NB4 (cell line): ENCODE measurements at regions not wholly inside any gene's neighbourhood (a gene's known extent, or its start where the extent isn't known, plus 50 kb on each side); places are given as distances from the start of the nearest gene placed in this dataset.

Experiments
- DNase-seq: peaks from one replicate; pipeline ENCODE4 v3.0.0; 2010; ENCODE audit warnings: low read depth
- H3K4me3 ChIP-seq: one replicate; pipeline ENCODE4 v1.5.1; 2011; ENCODE audit warnings: mild to moderate bottlenecking, low read depth, low read length, moderate library complexity
- MYC ChIP-seq: IDR thresholded peaks from 2 replicates; pipeline ENCODE4 v1.6.1; 2011; ENCODE audit warnings: low read depth, low read length
- POLR2A ChIP-seq: IDR thresholded peaks from 2 replicates; pipeline ENCODE4 v1.6.1; 2011; ENCODE audit warnings: mild to moderate bottlenecking; ENCODE audit not compliant: insufficient read length; ENCODE audit errors: extremely low read depth
- TF ChIP-seq, protein P1 (sequence below): IDR thresholded peaks from one replicate; pipeline ENCODE4 v1.5.1; 2012; ENCODE audit warnings: low read depth, low read length
- TF ChIP-seq, protein P2 (sequence below): IDR thresholded peaks from 2 replicates; pipeline ENCODE4 v1.6.1; 2011; ENCODE audit warnings: low read depth, low read length

DNA sequence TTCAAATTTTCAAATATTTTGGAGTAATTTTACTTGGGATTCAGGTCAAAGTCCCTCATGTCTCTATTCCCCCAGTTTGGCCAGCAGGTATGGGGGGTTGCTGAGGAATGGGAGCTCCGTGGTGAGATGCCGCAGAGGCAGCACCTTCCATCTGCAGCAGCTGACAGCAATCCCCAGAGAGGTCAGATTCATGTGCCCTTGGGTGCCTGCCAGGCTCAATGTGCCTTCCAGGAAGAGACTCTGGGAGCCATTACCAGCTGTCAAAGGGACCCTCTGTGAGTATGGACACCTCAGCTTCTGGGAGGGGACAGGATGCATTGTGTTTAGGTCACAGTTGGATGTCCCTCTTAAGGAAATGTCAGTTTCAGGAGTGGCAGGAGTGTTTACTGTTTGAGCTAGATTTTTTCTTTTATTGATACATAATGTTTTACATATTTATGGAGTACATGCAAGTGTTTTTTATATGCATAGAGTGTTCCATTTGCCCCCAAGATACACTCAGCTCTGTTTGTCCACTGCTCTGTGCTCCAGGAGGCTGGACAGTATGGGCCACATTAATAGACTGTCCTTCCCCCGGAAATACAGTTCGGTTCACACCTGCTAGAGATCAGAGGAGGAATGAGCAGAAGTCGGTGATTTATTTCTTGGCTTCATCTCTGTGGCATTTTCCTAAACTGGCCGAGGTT is 75.3 kb upstream of the GRB10 start:
- no peak for TF ChIP-seq MYC
- TF ChIP-seq, protein P1, sequence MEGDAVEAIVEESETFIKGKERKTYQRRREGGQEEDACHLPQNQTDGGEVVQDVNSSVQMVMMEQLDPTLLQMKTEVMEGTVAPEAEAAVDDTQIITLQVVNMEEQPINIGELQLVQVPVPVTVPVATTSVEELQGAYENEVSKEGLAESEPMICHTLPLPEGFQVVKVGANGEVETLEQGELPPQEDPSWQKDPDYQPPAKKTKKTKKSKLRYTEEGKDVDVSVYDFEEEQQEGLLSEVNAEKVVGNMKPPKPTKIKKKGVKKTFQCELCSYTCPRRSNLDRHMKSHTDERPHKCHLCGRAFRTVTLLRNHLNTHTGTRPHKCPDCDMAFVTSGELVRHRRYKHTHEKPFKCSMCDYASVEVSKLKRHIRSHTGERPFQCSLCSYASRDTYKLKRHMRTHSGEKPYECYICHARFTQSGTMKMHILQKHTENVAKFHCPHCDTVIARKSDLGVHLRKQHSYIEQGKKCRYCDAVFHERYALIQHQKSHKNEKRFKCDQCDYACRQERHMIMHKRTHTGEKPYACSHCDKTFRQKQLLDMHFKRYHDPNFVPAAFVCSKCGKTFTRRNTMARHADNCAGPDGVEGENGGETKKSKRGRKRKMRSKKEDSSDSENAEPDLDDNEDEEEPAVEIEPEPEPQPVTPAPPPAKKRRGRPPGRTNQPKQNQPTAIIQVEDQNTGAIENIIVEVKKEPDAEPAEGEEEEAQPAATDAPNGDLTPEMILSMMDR: no peak
- TF ChIP-seq, protein P2, sequence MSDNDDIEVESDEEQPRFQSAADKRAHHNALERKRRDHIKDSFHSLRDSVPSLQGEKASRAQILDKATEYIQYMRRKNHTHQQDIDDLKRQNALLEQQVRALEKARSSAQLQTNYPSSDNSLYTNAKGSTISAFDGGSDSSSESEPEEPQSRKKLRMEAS: no peak
- H3K4me3 ChIP-seq: no peak overlapping the region
- no peak for DNase-seq

DNA sequence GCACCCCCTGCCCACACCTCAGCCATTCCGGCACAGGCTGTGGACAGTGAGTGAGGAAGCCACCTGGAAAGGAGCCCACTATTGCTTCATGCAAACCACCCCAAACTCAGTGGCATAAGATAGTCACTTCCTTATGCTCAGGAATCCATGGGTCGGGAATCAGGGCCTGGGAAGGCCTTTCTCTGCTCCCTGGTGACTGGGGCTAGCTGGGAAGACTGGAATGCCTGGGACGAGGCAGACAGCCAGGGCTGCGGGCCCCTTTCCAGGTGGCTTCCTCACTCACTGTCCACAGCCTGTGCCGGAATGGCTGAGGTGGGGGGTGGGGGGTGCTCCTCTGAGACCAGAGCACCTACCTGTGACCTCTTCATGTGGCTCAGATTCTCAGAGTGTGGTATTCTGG is 74.1 kb upstream of the GRB10 start:
- TF ChIP-seq, protein P2: no peak
- TF ChIP-seq, protein P1: no peak
- TF ChIP-seq MYC (no peak), POLR2A (no peak)
- H3K4me3 ChIP-seq: no peak overlapping the region
- DNase-seq: no peak

DNA sequence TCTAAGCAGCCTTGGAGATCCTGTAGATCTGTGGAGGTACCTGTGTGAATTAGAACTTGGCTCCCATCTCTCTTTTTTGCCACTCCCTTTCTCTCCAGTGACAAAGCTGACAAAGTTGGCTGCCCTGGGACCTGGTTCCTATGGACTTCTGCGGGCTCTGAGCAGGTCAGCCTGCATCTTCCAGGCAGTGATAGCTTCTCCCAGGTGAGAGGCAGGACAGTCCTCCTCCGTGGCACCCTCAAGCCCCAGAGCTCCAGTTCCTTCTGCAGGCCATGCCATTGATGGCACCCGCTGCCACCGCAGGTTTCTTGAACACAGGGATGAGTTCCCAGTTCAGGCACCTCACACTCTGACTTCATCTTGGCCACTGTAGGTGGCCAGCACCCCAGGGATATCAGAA is 73.5 kb upstream of the GRB10 start:
- TF ChIP-seq POLR2A (no peak), MYC (no peak)
- TF ChIP-seq, protein P2: no peak
- TF ChIP-seq, protein P1: no peak
- no peak for DNase-seq
- no peak overlapping the region for H3K4me3 ChIP-seq

DNA sequence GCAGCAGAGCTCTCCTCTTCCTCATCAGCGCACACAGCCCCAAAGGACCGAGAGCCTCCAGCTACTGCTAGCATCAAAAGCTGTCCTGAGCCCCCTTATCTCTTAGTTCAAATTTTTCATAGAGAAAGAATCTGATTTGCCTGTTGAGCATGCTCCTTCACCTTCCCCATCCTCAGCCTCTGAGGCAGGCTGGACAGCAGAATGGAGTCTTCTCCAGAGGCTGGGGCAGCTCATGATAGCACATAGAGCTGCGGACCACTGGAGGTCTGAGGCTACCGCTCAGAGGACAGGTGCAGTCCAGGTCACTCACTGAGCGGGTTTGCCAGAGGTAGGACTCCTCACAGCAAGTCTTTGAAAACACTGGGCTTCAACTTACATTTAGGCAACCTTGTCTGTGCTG is 72.8 kb upstream of the GRB10 start:
- H3K4me3 ChIP-seq: no peak overlapping the region
- TF ChIP-seq, protein P2: no peak
- TF ChIP-seq MYC: no peak
- TF ChIP-seq, protein P1: no peak
- no peak for TF ChIP-seq POLR2A
- no peak for DNase-seq

DNA sequence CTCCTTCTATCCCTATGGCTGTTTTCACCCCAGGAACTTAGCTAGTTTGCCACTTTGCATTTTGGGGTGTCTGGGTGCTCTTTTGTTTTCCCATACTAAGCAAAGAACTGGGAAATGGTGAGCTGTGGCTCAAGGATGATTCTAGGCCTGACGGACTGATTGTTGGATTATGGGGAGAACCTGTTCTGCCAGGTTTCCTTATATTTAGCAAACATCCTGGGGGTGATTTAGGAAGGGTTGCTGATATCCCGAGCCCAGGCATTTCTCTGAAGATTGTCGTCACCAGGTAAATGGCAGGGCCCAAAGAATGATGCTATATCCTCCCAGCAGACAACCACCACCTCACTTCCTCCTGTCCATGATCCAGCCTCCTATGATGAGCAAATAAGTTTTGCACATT is 72.1 kb upstream of the GRB10 start:
- TF ChIP-seq MYC: no peak
- TF ChIP-seq, protein P1: no peak
- TF ChIP-seq POLR2A: no peak
- TF ChIP-seq, protein P2: no peak
- H3K4me3 ChIP-seq: no peak overlapping the region
- no peak for DNase-seq

DNA sequence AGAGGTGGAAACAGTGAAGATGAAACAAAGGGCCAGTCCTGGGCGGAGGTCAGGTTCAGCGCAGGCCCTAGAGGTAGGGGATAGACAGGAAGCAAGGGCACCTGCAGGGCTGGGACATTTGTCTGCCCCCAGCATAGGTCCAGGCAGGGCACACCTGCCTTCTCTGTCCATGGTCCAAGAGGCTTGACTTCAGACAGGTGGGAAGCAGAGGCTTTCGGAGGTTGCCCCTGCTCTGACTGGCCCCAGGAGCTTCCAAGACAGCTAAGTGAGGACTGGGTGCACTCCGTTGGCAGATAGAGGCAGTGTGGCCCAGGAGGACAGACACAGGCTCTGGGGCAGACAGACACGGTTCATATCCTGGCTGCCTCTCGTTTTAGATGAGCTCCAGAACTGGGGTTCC is 71.6 kb upstream of the GRB10 start:
- no peak overlapping the region for H3K4me3 ChIP-seq
- no peak for TF ChIP-seq MYC
- TF ChIP-seq, protein P1: no peak
- TF ChIP-seq POLR2A: no peak
- TF ChIP-seq, protein P2: no peak
- no peak for DNase-seq
